ENCODE measurements at regions not wholly inside any gene's neighbourhood (a gene's known extent, or its start where the extent isn't known, plus 50 kb on each side); places are given as distances from the start of the nearest gene placed in this dataset.
A peak's percentile ranks its signal among the peaks of the same experiment; 100 is the strongest.

DNA sequence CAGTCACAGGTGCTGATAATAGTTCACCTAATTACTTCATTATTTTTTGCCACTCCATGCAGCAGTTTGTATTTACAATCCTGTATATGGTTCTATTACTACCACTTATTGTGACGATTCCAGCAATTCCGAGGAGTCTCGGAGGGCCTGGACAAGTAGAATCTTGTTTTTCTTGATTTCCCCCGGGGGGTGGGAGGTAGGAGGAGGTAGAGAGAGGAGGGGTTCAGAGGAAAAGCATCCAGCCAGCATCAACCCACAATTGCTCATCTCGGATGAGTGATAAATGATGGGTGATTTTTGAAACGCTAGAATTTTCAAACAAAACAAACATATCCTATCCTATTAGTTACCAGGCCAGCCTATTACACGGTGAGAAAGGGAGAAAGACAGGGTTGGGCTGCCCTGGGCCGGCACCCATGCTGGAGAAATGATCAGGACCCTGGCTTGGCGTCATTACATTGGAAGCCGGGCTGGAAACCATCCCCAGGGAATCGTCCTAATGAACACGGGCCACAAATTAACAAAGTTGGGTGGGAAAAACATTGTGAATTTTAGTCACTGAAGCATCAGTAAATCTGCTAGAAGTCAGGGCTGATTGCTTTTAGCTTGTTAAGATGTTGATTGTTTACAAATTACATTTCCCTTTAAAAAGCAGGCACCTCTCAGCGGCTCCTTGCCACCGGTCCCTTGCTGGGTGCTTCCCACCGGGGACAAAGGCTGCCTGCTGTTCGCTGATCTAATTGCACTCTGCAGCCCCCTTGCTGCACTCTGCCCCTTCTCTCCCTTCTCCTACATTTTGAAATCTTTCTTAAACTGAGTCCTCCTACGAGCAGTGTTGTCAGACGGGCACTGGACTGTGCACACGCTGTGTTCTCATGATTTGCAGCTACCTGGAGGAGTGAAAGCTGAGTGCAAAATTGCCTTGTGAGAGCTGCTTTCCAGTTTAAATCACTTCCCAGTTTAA lies 95.5 kb downstream of the FAM204A start:
- Mint-ChIP-seq H3K36me3 (ENCODE audit: low read depth) (no peaks in the 10 kb centered on the region), H3K4me1 (no peaks in the 10 kb centered on the region), H3K27me3 (ENCODE audit: low read depth) (peaks cover 87% of the 10 kb centered on the region), H3K9me3 (no peaks in the 10 kb centered on the region), H3K4me3 (peak overlapping the region in 1 of 3 experiments; percentile 19), H3K27ac (no peak overlapping the region)
- TF ChIP-seq, protein P1, sequence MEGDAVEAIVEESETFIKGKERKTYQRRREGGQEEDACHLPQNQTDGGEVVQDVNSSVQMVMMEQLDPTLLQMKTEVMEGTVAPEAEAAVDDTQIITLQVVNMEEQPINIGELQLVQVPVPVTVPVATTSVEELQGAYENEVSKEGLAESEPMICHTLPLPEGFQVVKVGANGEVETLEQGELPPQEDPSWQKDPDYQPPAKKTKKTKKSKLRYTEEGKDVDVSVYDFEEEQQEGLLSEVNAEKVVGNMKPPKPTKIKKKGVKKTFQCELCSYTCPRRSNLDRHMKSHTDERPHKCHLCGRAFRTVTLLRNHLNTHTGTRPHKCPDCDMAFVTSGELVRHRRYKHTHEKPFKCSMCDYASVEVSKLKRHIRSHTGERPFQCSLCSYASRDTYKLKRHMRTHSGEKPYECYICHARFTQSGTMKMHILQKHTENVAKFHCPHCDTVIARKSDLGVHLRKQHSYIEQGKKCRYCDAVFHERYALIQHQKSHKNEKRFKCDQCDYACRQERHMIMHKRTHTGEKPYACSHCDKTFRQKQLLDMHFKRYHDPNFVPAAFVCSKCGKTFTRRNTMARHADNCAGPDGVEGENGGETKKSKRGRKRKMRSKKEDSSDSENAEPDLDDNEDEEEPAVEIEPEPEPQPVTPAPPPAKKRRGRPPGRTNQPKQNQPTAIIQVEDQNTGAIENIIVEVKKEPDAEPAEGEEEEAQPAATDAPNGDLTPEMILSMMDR (IDR thresholded peaks at IDR 0.05; ENCODE audit: unreplicated experiment in 3 of 3) = no peak

DNA sequence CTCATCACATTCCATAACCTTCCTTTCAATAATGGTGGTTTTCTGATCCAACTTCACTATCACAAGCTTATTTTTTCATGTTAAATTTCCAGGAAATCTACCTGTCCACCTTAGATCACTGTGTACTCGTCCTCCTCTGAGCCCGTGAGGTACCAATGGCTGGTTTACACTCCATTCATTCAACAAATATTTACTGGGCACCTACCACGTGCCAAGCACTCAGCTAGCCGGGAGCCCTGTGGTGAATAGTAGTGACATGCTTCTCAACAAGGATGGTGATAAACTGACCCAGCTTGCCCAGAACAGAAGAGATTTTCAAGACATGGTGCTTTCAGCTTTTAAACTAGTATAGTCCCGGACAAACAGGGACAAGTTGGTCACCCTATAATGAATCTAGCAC lies 98.2 kb downstream of the FAM204A start:
- Mint-ChIP-seq H3K4me3 (peak overlapping the region in 2 of 3 experiments; percentile 24 to 28), H3K9me3 (no peaks in the 10 kb centered on the region), H3K27ac (peak overlapping the region in 2 of 3 experiments; percentile 44 to 48), H3K27me3 (ENCODE audit: low read depth) (peaks cover 80% of the 10 kb centered on the region), H3K4me1 (peaks cover 7% of the 10 kb centered on the region), H3K36me3 (ENCODE audit: low read depth) (no peaks in the 10 kb centered on the region)
- TF ChIP-seq, protein P1 (IDR thresholded peaks at IDR 0.05; ENCODE audit: unreplicated experiment in 3 of 3) = no peak

DNA sequence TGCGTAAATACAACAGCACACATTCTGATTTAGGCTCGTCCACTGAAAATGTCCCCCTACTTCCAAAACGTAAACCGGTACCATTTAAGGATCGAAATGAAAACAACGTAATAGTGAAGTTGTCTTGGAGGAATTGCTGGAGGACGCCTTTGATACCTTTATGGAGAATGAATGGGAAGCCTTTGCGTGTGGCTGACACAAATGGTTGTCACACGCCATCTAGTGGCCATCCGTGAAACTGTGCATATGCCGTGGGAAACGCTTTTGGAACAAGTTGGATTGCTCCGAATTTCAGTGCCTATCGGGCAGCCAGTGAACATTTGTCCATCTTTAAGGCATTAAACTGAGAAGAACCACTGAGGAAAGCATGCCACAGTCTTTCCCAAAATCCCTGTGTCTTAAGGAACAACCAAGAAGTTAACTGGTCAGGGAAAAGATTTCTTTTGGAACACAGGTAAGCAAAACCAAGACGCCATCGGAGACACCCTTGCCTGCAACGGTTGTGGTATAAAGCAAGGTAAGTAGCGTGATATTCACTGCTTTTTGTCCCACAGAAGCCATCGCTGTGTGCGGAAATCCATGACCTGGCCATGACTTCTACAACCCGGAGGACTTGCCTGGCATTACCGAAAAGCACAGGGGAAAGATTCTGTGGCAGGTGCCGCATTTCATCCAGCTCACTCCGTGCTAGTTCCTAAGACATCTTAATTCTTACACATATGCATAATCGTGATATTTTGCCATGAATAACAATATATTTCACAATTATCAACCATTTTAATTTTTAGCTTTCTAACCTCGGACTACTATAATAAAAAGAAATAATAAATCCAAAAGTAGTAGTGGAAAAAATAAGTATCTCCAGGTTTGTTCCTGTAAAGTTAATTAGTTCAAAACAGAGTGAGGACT lies 100.6 kb downstream of the FAM204A start:
- Mint-ChIP-seq H3K27me3 (ENCODE audit: low read depth) (peaks cover 77% of the 10 kb centered on the region), H3K27ac (peak overlapping the region; percentile 43 to 88 (median 67)), H3K36me3 (ENCODE audit: low read depth) (no peaks in the 10 kb centered on the region), H3K4me1 (peaks cover 18% of the 10 kb centered on the region), H3K9me3 (no peaks in the 10 kb centered on the region), H3K4me3 (peak overlapping the region; percentile 62 to 80 (median 76))
- TF ChIP-seq, protein P1 (IDR thresholded peaks at IDR 0.05; ENCODE audit: unreplicated experiment in 3 of 3) = peak; percentile 94 to 96 (median 95)

DNA sequence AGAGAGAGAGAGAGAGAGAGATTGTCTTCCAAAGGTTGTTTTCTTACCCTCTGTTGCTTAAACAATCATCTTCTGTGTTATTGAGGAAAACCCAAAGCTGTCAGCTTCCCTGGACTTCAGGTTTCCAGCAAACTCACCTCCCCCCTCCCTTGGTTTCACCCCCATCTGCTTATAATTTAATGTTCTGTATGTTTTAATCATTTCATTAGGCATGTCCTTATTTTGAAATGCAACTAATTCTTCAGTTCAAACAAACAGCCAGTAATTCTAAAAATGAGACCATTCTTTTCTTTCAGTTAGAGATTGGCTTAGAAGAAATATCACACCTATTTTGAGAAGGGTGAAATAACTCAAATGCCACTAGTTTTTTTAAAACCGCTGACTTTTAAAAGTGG lies 102.9 kb downstream of the FAM204A start:
- peaks cover 59% of the 10 kb centered on the region for H3K27me3 Mint-ChIP-seq (ENCODE audit: low read depth)
- no peaks in the 10 kb centered on the region for H3K9me3 Mint-ChIP-seq
- H3K4me3 Mint-ChIP-seq = no peak overlapping the region
- H3K36me3 Mint-ChIP-seq (ENCODE audit: low read depth) = no peaks in the 10 kb centered on the region
- TF ChIP-seq, protein P1 (IDR thresholded peaks at IDR 0.05; ENCODE audit: unreplicated experiment in 3 of 3) = no peak
- peak overlapping the region in 2 of 3 experiments; percentile 35 to 54 for H3K27ac Mint-ChIP-seq
- H3K4me1 Mint-ChIP-seq = peaks cover 31% of the 10 kb centered on the region

DNA sequence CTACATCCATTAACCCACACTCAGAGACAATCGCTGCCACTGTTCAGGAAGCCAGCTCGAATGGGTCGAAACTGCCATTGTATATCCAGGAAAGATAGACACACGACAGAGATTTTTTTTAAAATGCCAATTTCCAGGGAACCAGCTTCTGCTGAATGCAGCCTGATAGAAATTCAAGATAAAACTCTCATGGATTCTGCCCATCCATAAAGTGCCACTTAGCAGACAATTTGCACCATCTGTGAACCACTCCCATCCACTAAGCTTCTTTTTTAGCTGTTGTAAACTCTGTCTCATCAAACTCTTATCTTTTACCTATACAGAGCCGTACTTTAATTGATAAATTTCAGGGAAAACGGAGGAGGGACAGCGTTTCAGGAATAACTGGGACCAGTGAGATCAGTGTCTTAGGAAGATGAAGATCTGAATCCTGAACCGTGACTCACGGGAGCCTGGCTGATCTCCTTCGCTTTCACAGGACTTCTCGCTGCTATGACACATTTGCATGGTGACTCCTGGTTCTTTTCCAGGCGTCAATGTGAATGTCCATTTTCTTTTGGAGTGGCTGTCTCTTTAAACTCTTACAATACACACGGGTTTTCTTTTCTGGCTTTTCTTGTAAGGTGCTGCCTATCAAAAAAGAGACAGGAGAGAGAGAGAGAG lies 103.4 kb downstream of the FAM204A start:
- Mint-ChIP-seq H3K9me3 (no peaks in the 10 kb centered on the region), H3K27me3 (ENCODE audit: low read depth) (peaks cover 54% of the 10 kb centered on the region), H3K4me1 (peaks cover 36% of the 10 kb centered on the region)

More for the DNA sequence above, 103.4 kb downstream of the FAM204A start:
- TF ChIP-seq, protein P1 (IDR thresholded peaks at IDR 0.05; ENCODE audit: unreplicated experiment in 3 of 3) = no peak
- Mint-ChIP-seq H3K36me3 (ENCODE audit: low read depth) (no peaks in the 10 kb centered on the region), H3K27ac (peak overlapping the region in 2 of 3 experiments; percentile 35 to 54), H3K4me3 (no peak overlapping the region)

Data from nephron (organoid).